MCF 10A (cell line): ENCODE measurements at regions not wholly inside any gene's neighbourhood (a gene's known extent, or its start where the extent isn't known, plus 50 kb on each side); places are given as distances from the start of the nearest gene placed in this dataset.

Experiments used
- BruUV-seq: library from RNA; stranded (reverse); fragments of 400-500 nt; replicated peaks from 2 replicates; lab custom pipeline; 2021; lab: Mats Ljungman, UMichigan
- CTCF ChIA-PET: fragments of 300-600 bp; sonication (Branson Sonifier 250); formaldehyde crosslinking; extraction: SDS; loops from one replicate; lab custom pipeline; 2021; ENCODE audit warnings: antibody characterized with exemption, inconsistent platforms; lab: Yijun Ruan, JAX
- POLR2A ChIA-PET: fragments of 300-600, 350-650 bp; sonication (Branson Sonifier 250); formaldehyde crosslinking; extraction: SDS; loops from one replicate; lab custom pipeline; 2020; ENCODE audit warnings: antibody characterized with exemption, inconsistent platforms; lab: Yijun Ruan, JAX
- DNase-seq: peaks from one replicate; pipeline ENCODE4 v3.0.0-alpha.2; 2018; ENCODE audit not compliant: unreplicated experiment
- H3K27ac Mint-ChIP-seq: one replicate; pipeline ENCODE4 v1.8.0; 2022; ENCODE audit warnings: mild to moderate bottlenecking, low read depth, mixed read lengths; ENCODE audit not compliant: unreplicated experiment
- H3K27me3 Mint-ChIP-seq: one replicate; pipeline ENCODE4 v1.8.0; 2022; ENCODE audit warnings: mixed read lengths; ENCODE audit not compliant: insufficient read depth, unreplicated experiment
- H3K36me3 Mint-ChIP-seq: one replicate; pipeline ENCODE4 v1.8.0; 2022; ENCODE audit warnings: mild to moderate bottlenecking, moderate library complexity, mixed read lengths; ENCODE audit not compliant: insufficient read depth, unreplicated experiment
- H3K4me1 Mint-ChIP-seq: one replicate; pipeline ENCODE4 v1.8.0; 2022; ENCODE audit warnings: mixed read lengths; ENCODE audit not compliant: insufficient read depth, unreplicated experiment
- H3K4me3 Mint-ChIP-seq: one replicate; pipeline ENCODE4 v1.8.0; 2022; ENCODE audit warnings: mild to moderate bottlenecking, moderate library complexity, mixed read lengths; ENCODE audit not compliant: unreplicated experiment
- H3K9me3 Mint-ChIP-seq: one replicate; pipeline ENCODE4 v1.8.0; 2022; ENCODE audit warnings: mixed read lengths; ENCODE audit not compliant: unreplicated experiment
- CTCF ChIP-seq: fragments of 200-600 bp; IDR thresholded peaks from one replicate; pipeline ENCODE4 v1.8.0; 2022; ENCODE audit warnings: antibody characterized with exemption, mild to moderate bottlenecking; ENCODE audit not compliant: unreplicated experiment
- intact Hi-C: fragments of 100-400 bp; cut with micrococcal nuclease; formaldehyde crosslinking; loops from 2 replicates; pipeline ENCODE4 v1.14.1; 2022

GRCh38 chr1:29547300-29547699 lies 311.0 kb downstream of the PTPRU start:
- Mint-ChIP-seq H3K27ac (no peak overlapping the region), H3K9me3 (no peaks in the 10 kb centered on the region), H3K36me3 (no peaks in the 10 kb centered on the region), H3K27me3 (no peaks in the 10 kb centered on the region), H3K4me3 (no peak overlapping the region), H3K4me1 (no peaks in the 10 kb centered on the region)
- no peak for TF ChIP-seq CTCF
- ChIA-PET CTCF (no interaction called here), POLR2A (no interaction called here)
- intact Hi-C loops, result no loop called here
- no TSS peak for BruUV-seq
- DNase-seq, result no peak

- H3K4me3 Mint-ChIP-seq, result no peak overlapping the region
- no peak for TF ChIP-seq CTCF
- no peak for DNase-seq
- no peaks in the 10 kb centered on the region for H3K4me1 Mint-ChIP-seq
- H3K9me3 Mint-ChIP-seq, result no peaks in the 10 kb centered on the region
- intact Hi-C loops, result no loop called here
- no TSS peak for BruUV-seq
- H3K36me3 Mint-ChIP-seq, result no peaks in the 10 kb centered on the region
- H3K27me3 Mint-ChIP-seq, result no peaks in the 10 kb centered on the region
- H3K27ac Mint-ChIP-seq, result no peak overlapping the region
- ChIA-PET POLR2A (no interaction called here), CTCF (interaction anchor here (0.6 kb wide), 1 partner anchor 162 kb away, joined by 3 read pairs; no protein-coding TSS in a partner anchor)
These were observed 310.2 kb downstream of the PTPRU start for GRCh38 chr1:29546496-29546895.

- intact Hi-C loops, result no loop called here
- Mint-ChIP-seq H3K4me1 (no peaks in the 10 kb centered on the region), H3K4me3 (no peak overlapping the region), H3K36me3 (no peaks in the 10 kb centered on the region), H3K27ac (no peak overlapping the region), H3K9me3 (no peaks in the 10 kb centered on the region), H3K27me3 (no peaks in the 10 kb centered on the region)
- POLR2A ChIA-PET, result no interaction called here
- CTCF ChIA-PET, result interaction anchor here (0.7 kb wide), 1 partner anchor 158 kb away, joined by 4 read pairs; no protein-coding TSS in a partner anchor
- no peak for TF ChIP-seq CTCF
- no peak for DNase-seq
- BruUV-seq, result no TSS peak
These were observed 308.1 kb downstream of the PTPRU start for GRCh38 chr1:29544406-29544805.

- H3K36me3 Mint-ChIP-seq, result no peaks in the 10 kb centered on the region
- no peaks in the 10 kb centered on the region for H3K9me3 Mint-ChIP-seq
- DNase-seq, result no peak
- H3K4me3 Mint-ChIP-seq, result no peak overlapping the region
- intact Hi-C loops, result no loop called here
- H3K4me1 Mint-ChIP-seq, result no peaks in the 10 kb centered on the region
- H3K27me3 Mint-ChIP-seq, result no peaks in the 10 kb centered on the region
- POLR2A ChIA-PET, result no interaction called here
- CTCF ChIA-PET, result no interaction called here
- BruUV-seq, result no TSS peak
- no peak for TF ChIP-seq CTCF
- H3K27ac Mint-ChIP-seq, result no peak overlapping the region
These were observed 307.3 kb downstream of the PTPRU start for GRCh38 chr1:29543586-29543985.
